ENCODE measurements at regions not wholly inside any gene's neighbourhood (a gene's known extent, or its start where the extent isn't known, plus 50 kb on each side); places are given as distances from the start of the nearest gene placed in this dataset.

- DNase-seq (ENCODE audit: low spot score) (peak; percentile 63), FAIRE-seq (no peak)
These were observed 132.1 kb upstream of the PRMT6 start for GRCh38 chr1:106924360-106924759.

- FAIRE-seq, result no peak
These were observed 130.7 kb upstream of the PRMT6 start for GRCh38 chr1:106925750-106926149.

GRCh38 chr1:106926803-106927582, 129.5 kb upstream of the PRMT6 start:
- no peak for DNase-seq (ENCODE audit: low spot score)
- no peak for FAIRE-seq

More at GRCh38 chr1:106925750-106926149, 130.7 kb upstream of the PRMT6 start:
- no peak for DNase-seq (ENCODE audit: low spot score)

GRCh38 chr1:106937104-106937503, 119.4 kb upstream of the PRMT6 start:
- FAIRE-seq, result peak; percentile 81
- peak; percentile 58 for DNase-seq (ENCODE audit: low spot score)

GRCh38 chr1:106944721-106945120, 111.8 kb upstream of the PRMT6 start:
- FAIRE-seq, result no peak
- DNase-seq (ENCODE audit: low spot score), result peak; percentile 11

- no peak for DNase-seq (ENCODE audit: low spot score)
- FAIRE-seq, result no peak
These were observed 103.7 kb upstream of the PRMT6 start for GRCh38 chr1:106952776-106953175.

- FAIRE-seq (no peak), DNase-seq (ENCODE audit: low spot score) (no peak)
These were observed 101.7 kb upstream of the PRMT6 start for GRCh38 chr1:106954661-106955229.

GRCh38 chr1:106956721-106957120, 99.8 kb upstream of the PRMT6 start:
- FAIRE-seq (no peak), DNase-seq (ENCODE audit: low spot score) (no peak)

GRCh38 chr1:106957795-106958194, 98.7 kb upstream of the PRMT6 start:
- FAIRE-seq, result no peak

GRCh38 chr1:106960412-106960811, 96.1 kb upstream of the PRMT6 start:
- no peak for FAIRE-seq
- DNase-seq (ENCODE audit: low spot score), result no peak

More at GRCh38 chr1:106957795-106958194, 98.7 kb upstream of the PRMT6 start:
- DNase-seq (ENCODE audit: low spot score), result no peak

GRCh38 chr1:106961646-106962045, 94.8 kb upstream of the PRMT6 start:
- FAIRE-seq, result no peak
- DNase-seq (ENCODE audit: low spot score), result no peak

- FAIRE-seq, result no peak
- DNase-seq (ENCODE audit: low spot score), result no peak
These were observed 93.9 kb upstream of the PRMT6 start for GRCh38 chr1:106962591-106962990.

- FAIRE-seq, result no peak
- DNase-seq (ENCODE audit: low spot score), result no peak
These were observed 92.0 kb upstream of the PRMT6 start for GRCh38 chr1:106964495-106964894.

GRCh38 chr1:106968644-106969043, 87.8 kb upstream of the PRMT6 start:
- no peak for FAIRE-seq
- DNase-seq (ENCODE audit: low spot score), result no peak

- no peak for FAIRE-seq
- DNase-seq (ENCODE audit: low spot score), result no peak
These were observed 86.7 kb upstream of the PRMT6 start for GRCh38 chr1:106969731-106970130.

- DNase-seq (ENCODE audit: low spot score), result no peak
- FAIRE-seq, result no peak
These were observed 84.4 kb upstream of the PRMT6 start for GRCh38 chr1:106972074-106972473.

GRCh38 chr1:106975944-106976343, 80.5 kb upstream of the PRMT6 start:
- DNase-seq (ENCODE audit: low spot score) (no peak), FAIRE-seq (no peak)

GRCh38 chr1:106978477-106979322, 77.8 kb upstream of the PRMT6 start:
- no peak for FAIRE-seq
- no peak for DNase-seq (ENCODE audit: low spot score)

- FAIRE-seq (no peak), DNase-seq (ENCODE audit: low spot score) (no peak)
These were observed 77.1 kb upstream of the PRMT6 start for GRCh38 chr1:106979371-106979770.

GRCh38 chr1:106980121-106980520, 76.4 kb upstream of the PRMT6 start:
- DNase-seq (ENCODE audit: low spot score) (no peak), FAIRE-seq (peak; percentile 50)

GRCh38 chr1:106984801-106985200, 71.7 kb upstream of the PRMT6 start:
- no peak for DNase-seq (ENCODE audit: low spot score)
- FAIRE-seq, result no peak

- no peak for DNase-seq (ENCODE audit: low spot score)
- FAIRE-seq, result no peak
These were observed 69.9 kb upstream of the PRMT6 start for GRCh38 chr1:106986603-106987002.

Data from urothelium cell line (cell line).